ENCODE measurements at regions not wholly inside any gene's neighbourhood (a gene's known extent, or its start where the extent isn't known, plus 50 kb on each side); places are given as distances from the start of the nearest gene placed in this dataset.
"Not testable (repeated sequence)": the region's sequence is repeated elsewhere in the genome, so short reads cannot be mapped to it uniquely, and the experiment has no call there.

GRCh38 chr5:1666812-1667588, 132.6 kb downstream of the MRPL36 start:
- DNase-seq = peak; percentile 16

DNA sequence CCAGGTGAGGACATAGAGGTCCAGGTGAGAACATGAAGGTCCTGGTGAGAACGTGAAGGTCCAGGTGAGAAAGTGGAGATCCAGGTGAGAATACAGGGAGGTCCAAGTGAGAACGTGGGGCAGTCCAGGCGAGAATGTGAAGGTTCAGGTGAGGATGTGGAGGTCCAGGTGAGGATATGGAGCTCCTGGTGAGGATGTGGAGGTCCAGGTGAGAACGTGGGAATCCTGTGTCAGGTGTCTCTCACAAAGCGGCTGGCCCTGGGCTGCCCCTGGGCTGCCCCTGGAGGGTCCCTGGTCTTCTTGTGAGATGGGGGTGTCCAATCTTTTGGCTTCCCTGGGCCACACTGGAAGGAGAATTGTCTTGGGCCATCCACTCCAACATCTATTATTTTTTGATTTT, 133.4 kb downstream of the MRPL36 start:
- DNase-seq = no peak

DNA sequence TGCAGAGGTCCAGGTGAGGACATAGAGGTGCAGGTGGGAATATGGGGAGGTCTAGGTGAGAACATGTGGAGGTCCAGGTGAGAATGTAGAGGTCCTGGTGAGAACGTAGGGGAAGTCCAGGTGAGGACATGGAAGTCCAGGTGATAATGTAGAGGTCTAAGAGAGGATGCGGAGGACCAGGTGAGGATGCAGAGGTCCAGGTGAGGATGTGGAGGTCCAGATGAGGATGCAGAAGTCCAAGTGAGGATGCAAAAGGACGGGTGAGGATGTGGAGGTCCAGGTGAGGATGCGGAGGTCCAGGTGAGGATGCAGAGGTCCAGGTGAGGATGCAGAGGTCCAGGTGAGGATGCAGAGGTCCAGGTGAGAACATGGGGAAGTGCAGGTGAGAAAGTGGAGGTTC, 133.8 kb downstream of the MRPL36 start:
- no peak for DNase-seq

- no peak for DNase-seq
Observed at GRCh38 chr5:1665231-1665630, 134.4 kb downstream of the MRPL36 start.

DNA sequence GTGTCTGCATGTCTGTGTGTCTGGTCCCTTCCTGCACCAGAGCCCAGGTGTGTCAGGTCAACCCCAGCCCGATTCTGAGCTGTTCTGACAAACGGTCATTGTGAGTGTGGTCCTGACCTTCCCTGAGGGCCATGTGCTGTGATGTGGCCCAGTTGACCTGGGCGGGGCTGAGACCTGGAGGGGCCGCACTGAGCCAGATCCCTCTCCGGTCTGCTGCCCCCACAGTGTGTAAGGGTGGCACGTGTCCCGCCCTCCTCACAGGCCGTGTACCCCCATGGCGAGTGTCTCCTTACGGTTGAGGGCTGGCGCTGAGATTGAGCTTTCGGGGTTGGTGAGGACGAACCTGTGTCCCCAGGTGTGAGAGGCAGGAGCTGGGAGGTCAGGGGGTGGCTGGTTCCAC, 136.5 kb downstream of the MRPL36 start:
- no peak for DNase-seq

GRCh38 chr5:1662559-1663085, 137.0 kb downstream of the MRPL36 start:
- DNase-seq = no peak

DNA sequence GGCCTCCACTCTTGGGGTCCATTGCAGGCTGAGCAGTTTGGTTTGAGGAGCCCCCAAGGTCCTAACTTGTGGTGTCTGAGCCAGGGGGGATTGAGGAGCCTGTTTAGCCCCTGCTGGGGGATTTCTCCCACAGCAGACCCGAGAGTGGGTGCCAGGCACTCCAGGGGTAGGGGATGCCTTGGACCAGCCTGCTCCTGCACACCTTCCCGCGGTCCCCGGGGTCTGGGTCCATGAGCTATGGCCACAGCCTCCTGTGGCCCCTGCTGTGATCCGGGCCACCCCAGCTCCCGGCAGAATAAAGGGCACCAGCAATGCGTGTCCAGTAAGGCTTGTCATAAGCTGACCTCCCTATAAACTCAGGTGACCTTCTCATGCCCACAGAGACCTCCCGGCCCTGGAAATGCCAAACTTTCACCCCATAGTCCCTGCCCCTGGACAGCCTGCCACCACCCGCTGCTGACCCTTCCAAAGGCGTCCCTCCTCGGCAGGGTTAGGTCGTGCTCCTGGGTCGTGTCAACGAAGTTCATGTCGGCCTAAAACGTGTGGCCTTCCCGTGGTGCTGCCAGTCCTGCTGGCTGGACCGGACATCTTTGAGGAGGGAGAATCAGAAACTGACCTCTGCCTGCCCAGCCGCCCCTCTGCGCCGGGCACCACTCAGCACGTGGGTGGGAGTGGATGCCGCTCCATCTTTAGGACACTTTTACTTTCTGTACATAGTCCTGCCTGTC, 137.6 kb downstream of the MRPL36 start:
- no peak for DNase-seq

GRCh38 chr5:1661311-1661710, 137.6 kb upstream of the LPCAT1 start:
- DNase-seq = no peak

- DNase-seq = no peak
Observed at GRCh38 chr5:1660511-1660910, 136.8 kb upstream of the LPCAT1 start.

DNA sequence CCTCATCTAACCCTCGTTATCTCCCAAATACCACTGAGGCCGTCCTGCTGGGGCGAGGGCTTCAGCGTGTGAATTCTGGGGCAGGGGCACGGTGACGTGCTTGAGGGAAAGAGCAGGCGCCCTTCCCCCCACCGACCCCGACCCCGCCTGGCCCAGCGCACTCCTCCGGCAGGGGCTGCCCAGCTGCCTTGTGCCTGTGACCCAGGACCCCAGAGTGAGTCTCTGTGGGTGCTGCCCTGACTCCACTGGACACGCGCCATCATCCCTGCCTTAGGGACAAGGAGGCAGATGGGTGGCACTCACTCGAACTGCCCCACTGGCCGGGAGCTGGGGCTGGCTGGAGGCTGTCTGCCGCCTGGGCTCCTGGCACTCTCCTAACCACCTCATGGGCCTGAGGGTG, 136.2 kb upstream of the LPCAT1 start:
- DNase-seq = no peak

GRCh38 chr5:1659100-1659981, 135.6 kb upstream of the LPCAT1 start:
- no peak for DNase-seq

- no peak for DNase-seq
Observed at GRCh38 chr5:1658665-1659064, 134.9 kb upstream of the LPCAT1 start.

GRCh38 chr5:1657161-1657741, 133.5 kb upstream of the LPCAT1 start:
- DNase-seq = no peak

DNA sequence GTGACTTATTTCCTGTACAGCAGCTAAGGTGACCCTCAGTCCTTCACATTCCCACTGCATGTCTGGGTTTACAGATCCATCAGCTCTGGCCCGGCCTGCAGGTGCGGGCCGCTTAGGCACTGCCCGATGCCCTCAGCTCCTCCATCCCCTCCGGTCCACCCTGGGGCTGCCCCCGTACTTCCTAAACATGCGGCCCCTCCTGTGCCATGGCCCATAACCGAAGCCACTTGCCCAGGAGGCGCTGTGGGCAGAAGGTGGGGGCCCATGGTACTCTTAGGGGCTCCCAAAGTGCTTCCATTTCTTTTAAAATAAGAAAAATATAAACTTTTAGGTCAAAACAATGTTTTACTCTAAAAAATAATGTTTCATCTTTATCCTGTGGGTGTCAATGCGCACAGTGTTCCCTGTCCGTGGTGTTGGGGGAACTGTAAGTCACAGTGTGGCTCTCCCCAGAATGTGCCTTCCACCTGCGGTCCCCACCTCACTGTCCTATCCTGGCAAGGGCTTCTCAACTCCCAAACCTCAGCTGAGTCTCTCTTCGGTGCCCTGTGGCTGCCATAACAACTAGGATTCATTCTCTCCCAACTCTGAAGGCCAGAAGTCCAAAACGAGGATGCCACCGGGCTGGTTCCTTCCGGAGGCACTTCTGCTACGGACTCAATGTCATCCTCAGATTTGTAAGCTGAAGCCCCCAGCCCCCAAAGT, 132.7 kb upstream of the LPCAT1 start:
- DNase-seq = no peak

- no peak for DNase-seq
Observed at GRCh38 chr5:1655496-1656270, 131.9 kb upstream of the LPCAT1 start.

DNA sequence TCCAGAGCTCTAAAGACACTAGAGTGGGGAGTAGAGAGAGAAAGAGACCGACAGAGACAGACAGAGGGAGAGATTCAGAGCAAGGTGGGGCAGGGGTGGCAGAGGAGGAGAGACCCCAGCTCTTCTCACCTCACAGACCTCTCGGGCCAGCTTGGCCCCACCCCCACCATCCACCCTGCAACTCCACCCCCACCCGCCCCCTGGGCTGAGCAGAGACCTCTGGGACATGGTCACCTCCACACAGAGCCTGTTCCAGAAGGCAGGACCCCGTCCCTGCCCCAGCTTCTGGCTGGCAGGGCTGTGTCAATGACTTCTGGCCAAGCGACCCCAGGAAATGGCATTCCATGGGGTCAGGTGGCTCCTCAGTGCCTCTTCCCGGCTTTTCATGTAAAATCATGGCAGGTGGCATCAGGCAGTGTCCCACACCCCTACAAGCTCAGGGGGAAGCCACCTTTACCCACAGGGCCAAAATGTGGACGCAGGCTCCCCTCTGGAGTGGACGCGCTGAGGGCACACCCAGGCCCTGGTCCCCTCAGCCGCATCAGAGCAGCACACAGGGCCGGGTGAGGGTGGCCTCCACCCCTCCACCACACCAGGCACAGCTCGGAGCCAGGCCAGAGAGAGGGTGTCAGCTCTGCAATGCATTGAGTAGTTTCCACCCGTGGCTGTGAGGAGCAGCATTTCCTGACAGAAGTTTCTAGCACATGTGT, 131.2 kb upstream of the LPCAT1 start:
- no peak for DNase-seq

DNA sequence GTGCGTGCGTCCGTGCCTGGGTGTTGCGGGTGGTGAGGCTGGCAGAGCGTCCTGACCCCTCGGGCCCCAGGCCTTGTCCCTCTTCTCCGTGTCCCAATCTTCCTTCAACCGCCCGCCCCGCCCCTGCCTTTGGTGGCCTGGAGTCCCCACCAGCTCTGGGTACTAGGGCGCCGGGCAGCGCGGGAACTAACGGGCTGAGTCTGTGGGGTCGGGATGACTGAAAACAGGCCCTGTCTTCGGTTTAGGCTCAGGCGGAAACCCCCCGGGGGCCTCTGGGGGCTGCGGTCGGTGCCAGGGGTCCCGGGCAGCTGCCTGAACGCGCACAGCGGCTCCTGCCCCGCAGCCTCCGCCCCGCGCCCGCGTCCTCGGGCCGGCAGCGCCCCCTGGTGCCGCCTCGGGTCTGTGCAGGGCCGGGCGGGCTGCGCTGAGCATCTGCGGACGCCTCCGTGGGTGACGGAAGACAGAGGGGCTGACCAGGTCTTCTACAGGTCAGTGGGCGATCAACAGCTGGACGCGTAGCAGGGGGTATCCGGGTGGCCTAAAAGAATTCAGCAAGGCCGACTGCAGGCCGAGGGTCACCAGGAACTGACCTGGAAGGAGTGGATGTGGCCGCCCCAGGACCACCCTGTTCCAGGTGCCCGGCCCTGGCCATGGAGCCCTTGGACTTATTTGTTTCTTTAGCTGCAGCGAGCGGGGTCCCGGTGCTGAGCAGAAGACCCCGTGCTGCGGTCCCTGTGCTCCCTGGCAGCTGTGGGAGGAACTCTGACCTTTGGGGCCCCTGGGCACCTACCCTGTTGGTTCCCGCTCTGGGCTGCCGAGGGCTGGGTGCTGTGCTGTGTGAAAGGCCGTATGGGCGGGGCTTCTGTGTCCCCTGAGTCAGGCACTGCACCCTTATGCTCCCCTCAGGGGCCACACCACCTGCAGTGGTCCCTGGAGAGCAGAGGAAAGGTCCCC, 130.2 kb upstream of the LPCAT1 start:
- not testable (repeated sequence) for DNase-seq

DNA sequence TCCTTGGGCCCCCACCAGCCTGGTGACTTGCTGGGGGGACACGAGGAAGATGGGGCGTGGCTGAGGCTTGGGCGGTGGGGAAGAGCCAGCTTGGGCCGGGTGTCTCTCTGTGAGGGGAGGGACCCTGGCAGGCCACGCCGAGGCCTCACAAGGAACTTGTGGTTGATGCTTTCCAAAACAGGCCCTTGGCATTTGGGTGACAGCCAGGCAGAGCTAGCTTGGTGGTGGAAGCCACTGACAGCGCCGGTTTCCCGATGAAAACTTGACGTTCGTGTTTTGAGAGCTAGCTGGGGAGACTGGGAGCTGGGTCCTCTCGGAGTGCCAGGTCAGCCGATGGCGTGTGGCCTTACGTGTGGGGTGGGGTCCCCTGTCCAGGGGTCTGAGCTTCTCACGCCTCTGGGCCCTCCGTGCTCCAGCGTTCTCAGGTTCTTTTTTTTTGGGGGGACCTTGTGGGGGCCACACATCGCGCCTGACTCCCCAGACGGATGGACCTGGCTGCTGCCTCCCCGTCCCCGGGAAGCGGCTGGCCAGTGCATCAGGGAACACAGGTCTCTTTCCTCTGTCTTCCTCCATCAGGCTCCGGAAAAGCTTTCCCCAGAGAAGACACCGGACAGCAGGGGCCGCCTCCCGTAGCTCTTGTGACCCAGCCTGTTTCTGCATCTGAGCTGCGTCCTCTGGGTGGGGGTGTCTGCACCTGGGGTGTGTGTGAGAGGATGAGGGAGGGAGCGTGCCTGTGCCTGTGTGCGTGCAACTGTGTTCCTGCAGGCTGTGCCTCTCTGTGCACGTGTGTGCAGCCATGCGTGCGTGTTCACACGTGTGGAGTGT, 129.3 kb upstream of the LPCAT1 start:
- DNase-seq = no peak
